ENCODE measurements at regions not wholly inside any gene's neighbourhood (a gene's known extent, or its start where the extent isn't known, plus 50 kb on each side); places are given as distances from the start of the nearest gene placed in this dataset.
A peak's percentile ranks its signal among the peaks of the same experiment; 100 is the strongest.

GRCh38 chr16:85359147-85359822 is 247.0 kb upstream of the CIBAR2 start:
- Mint-ChIP-seq H3K4me3 (ENCODE audit: low read depth) (no peak overlapping the region), H3K27ac (no peak overlapping the region), H3K4me1 (ENCODE audit: low read depth) (peaks cover 6% of the 10 kb centered on the region), H3K27me3 (no peaks in the 10 kb centered on the region), H3K36me3 (ENCODE audit: insufficient read depth) (no peaks in the 10 kb centered on the region), H3K9me3 (ENCODE audit: low read depth) (no peaks in the 10 kb centered on the region)
- no peak for TF ChIP-seq CTCF (IDR thresholded peaks at IDR 0.05; ENCODE audit: unreplicated experiment)
- DNase-seq (ENCODE audit: low spot score, unreplicated experiment), result no peak

GRCh38 chr16:85360323-85361277 is 248.3 kb upstream of the CIBAR2 start:
- DNase-seq (ENCODE audit: low spot score, unreplicated experiment), result no peak
- H3K9me3 Mint-ChIP-seq (ENCODE audit: low read depth), result no peaks in the 10 kb centered on the region
- no peaks in the 10 kb centered on the region for H3K27me3 Mint-ChIP-seq
- H3K36me3 Mint-ChIP-seq (ENCODE audit: insufficient read depth), result no peaks in the 10 kb centered on the region
- H3K4me1 Mint-ChIP-seq (ENCODE audit: low read depth), result peaks cover 8% of the 10 kb centered on the region
- no peak overlapping the region for H3K4me3 Mint-ChIP-seq (ENCODE audit: low read depth)
- no peak for TF ChIP-seq CTCF (IDR thresholded peaks at IDR 0.05; ENCODE audit: unreplicated experiment)
- H3K27ac Mint-ChIP-seq, result peak overlapping the region; percentile 59

GRCh38 chr16:85361441-85362118 is 249.3 kb upstream of the CIBAR2 start:
- peaks cover 5% of the 10 kb centered on the region for H3K27me3 Mint-ChIP-seq
- no peak overlapping the region for H3K27ac Mint-ChIP-seq
- no peaks in the 10 kb centered on the region for H3K9me3 Mint-ChIP-seq (ENCODE audit: low read depth)
- no peak for TF ChIP-seq CTCF (IDR thresholded peaks at IDR 0.05; ENCODE audit: unreplicated experiment)
- no peaks in the 10 kb centered on the region for H3K36me3 Mint-ChIP-seq (ENCODE audit: insufficient read depth)
- no peak for DNase-seq (ENCODE audit: low spot score, unreplicated experiment)
- H3K4me3 Mint-ChIP-seq (ENCODE audit: low read depth), result no peak overlapping the region
- peaks cover 12% of the 10 kb centered on the region for H3K4me1 Mint-ChIP-seq (ENCODE audit: low read depth)

- no peak for DNase-seq (ENCODE audit: low spot score, unreplicated experiment)
- TF ChIP-seq CTCF (IDR thresholded peaks at IDR 0.05; ENCODE audit: unreplicated experiment), result no peak
- H3K27ac Mint-ChIP-seq, result no peak overlapping the region
- no peaks in the 10 kb centered on the region for H3K9me3 Mint-ChIP-seq (ENCODE audit: low read depth)
- H3K4me1 Mint-ChIP-seq (ENCODE audit: low read depth), result peaks cover 13% of the 10 kb centered on the region
- no peak overlapping the region for H3K4me3 Mint-ChIP-seq (ENCODE audit: low read depth)
- peaks cover 11% of the 10 kb centered on the region for H3K27me3 Mint-ChIP-seq
- H3K36me3 Mint-ChIP-seq (ENCODE audit: insufficient read depth), result no peaks in the 10 kb centered on the region
Measured at GRCh38 chr16:85362443-85362842, 250.2 kb upstream of the CIBAR2 start.

DNA sequence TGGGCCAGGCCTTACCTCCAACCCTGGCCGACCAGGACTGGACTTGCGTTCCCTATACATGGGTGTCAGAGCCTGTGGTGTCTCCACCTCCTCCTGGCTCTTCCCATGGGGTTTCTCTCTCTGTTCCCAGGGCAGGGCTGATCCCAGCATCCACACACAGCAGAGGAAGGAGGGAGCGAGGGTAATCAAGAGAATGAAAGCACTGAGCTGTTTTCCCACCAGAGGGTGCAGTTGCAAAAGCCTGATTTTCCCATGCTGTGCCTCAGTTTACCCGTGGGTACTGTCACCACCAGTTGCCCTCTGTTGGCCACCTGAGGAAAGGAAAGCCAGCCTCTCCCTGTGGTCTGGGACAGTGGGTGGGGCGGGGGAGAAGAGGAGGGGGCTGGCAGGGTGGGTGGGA is 249.7 kb upstream of the GSE1 start:
- Mint-ChIP-seq H3K4me3 (ENCODE audit: low read depth) (no peak overlapping the region), H3K27me3 (peaks cover 11% of the 10 kb centered on the region), H3K4me1 (ENCODE audit: low read depth) (peaks cover 13% of the 10 kb centered on the region), H3K27ac (no peak overlapping the region), H3K36me3 (ENCODE audit: insufficient read depth) (no peaks in the 10 kb centered on the region), H3K9me3 (ENCODE audit: low read depth) (no peaks in the 10 kb centered on the region)
- no peak for TF ChIP-seq CTCF (IDR thresholded peaks at IDR 0.05; ENCODE audit: unreplicated experiment)
- DNase-seq (ENCODE audit: low spot score, unreplicated experiment), result no peak
